Skeletal muscle cell (primary cell): ENCODE measurements at regions not wholly inside any gene's neighbourhood (a gene's known extent, or its start where the extent isn't known, plus 50 kb on each side); places are given as distances from the start of the nearest gene placed in this dataset.

Experiments used
- DNase-seq: peaks from one replicate; pipeline ENCODE4 v3.0.0-alpha.2; 2010; ENCODE audit warnings: low read depth
- H3K4me3 ChIP-seq: 2 replicates; pipeline ENCODE4 v1.5.1; 2011; ENCODE audit warnings: low read depth, mild to moderate bottlenecking, control low read depth, low read length, moderate library complexity

- no peak for DNase-seq
- H3K4me3 ChIP-seq: no peak overlapping the region
These were observed 54.8 kb downstream of the NOG start for GRCh38 chr17:56648321-56648720.

GRCh38 chr17:56648806-56649205 is 55.3 kb downstream of the NOG start:
- DNase-seq: no peak
- H3K4me3 ChIP-seq: no peak overlapping the region

GRCh38 chr17:56652628-56653027 is 59.1 kb downstream of the NOG start:
- H3K4me3 ChIP-seq: no peak overlapping the region
- no peak for DNase-seq

GRCh38 chr17:56653877-56654276 is 60.4 kb downstream of the NOG start:
- DNase-seq: no peak
- H3K4me3 ChIP-seq: no peak overlapping the region

- no peak overlapping the region for H3K4me3 ChIP-seq
These were observed 63.3 kb downstream of the NOG start for GRCh38 chr17:56656701-56657327.

GRCh38 chr17:56658648-56659047 is 65.1 kb downstream of the NOG start:
- no peak overlapping the region for H3K4me3 ChIP-seq
- DNase-seq: no peak

More at GRCh38 chr17:56656701-56657327, 63.3 kb downstream of the NOG start:
- no peak for DNase-seq

GRCh38 chr17:56659622-56660021 is 66.1 kb downstream of the NOG start:
- H3K4me3 ChIP-seq: no peak overlapping the region
- no peak for DNase-seq

- no peak for DNase-seq
- H3K4me3 ChIP-seq: no peak overlapping the region
These were observed 68.4 kb downstream of the NOG start for GRCh38 chr17:56661906-56662305.

GRCh38 chr17:56665864-56666263 is 72.4 kb downstream of the NOG start:
- H3K4me3 ChIP-seq: no peak overlapping the region
- no peak for DNase-seq

- H3K4me3 ChIP-seq: no peak overlapping the region
- no peak for DNase-seq
These were observed 74.5 kb downstream of the NOG start for GRCh38 chr17:56667925-56668458.

GRCh38 chr17:56672195-56672594 is 78.7 kb downstream of the NOG start:
- DNase-seq: no peak
- no peak overlapping the region for H3K4me3 ChIP-seq

GRCh38 chr17:56674401-56674925 is 81.0 kb downstream of the NOG start:
- H3K4me3 ChIP-seq: no peak overlapping the region
- no peak for DNase-seq

GRCh38 chr17:56675876-56676660 is 82.6 kb downstream of the NOG start:
- no peak overlapping the region for H3K4me3 ChIP-seq
- no peak for DNase-seq

GRCh38 chr17:56676810-56677209 is 83.3 kb downstream of the NOG start:
- no peak overlapping the region for H3K4me3 ChIP-seq
- no peak for DNase-seq

GRCh38 chr17:56678249-56679114 is 85.0 kb downstream of the NOG start:
- no peak for DNase-seq
- peak overlapping the region; percentile 23 for H3K4me3 ChIP-seq

GRCh38 chr17:56679115-56679776 is 85.7 kb downstream of the NOG start:
- DNase-seq: no peak
- H3K4me3 ChIP-seq: peak overlapping the region; percentile 23

- DNase-seq: no peak
- H3K4me3 ChIP-seq: no peak overlapping the region
These were observed 86.4 kb downstream of the NOG start for GRCh38 chr17:56679777-56680422.

GRCh38 chr17:56680676-56681075 is 87.2 kb downstream of the NOG start:
- no peak for DNase-seq
- H3K4me3 ChIP-seq: no peak overlapping the region
